AG10803 (cell line): ENCODE measurements at regions not wholly inside any gene's neighbourhood (a gene's known extent, or its start where the extent isn't known, plus 50 kb on each side); places are given as distances from the start of the nearest gene placed in this dataset.

Experiments
- DNase-seq: peaks from one replicate; pipeline ENCODE4 v3.0.0; 2010; ENCODE audit warnings: low read depth
- H3K4me3 ChIP-seq: 2 replicates; pipeline ENCODE4 v1.5.1; 2011; ENCODE audit warnings: mild to moderate bottlenecking, low read length, control low read depth
- CTCF ChIP-seq: conservative IDR thresholded peaks from 2 replicates; pipeline ENCODE4 v1.5.1; 2011; ENCODE audit warnings: mild to moderate bottlenecking, low read length, control low read depth, inconsistent platforms

- H3K4me3 ChIP-seq = no peak overlapping the region
- DNase-seq = no peak
- no peak for TF ChIP-seq CTCF
These were observed 249.3 kb upstream of the SOX14 start for GRCh38 chr3:137514853-137515252.

GRCh38 chr3:137519602-137520001 is 244.5 kb upstream of the SOX14 start:
- no peak for TF ChIP-seq CTCF
- DNase-seq = no peak
- H3K4me3 ChIP-seq = no peak overlapping the region

GRCh38 chr3:137524751-137525150 is 239.4 kb upstream of the SOX14 start:
- no peak for TF ChIP-seq CTCF
- no peak overlapping the region for H3K4me3 ChIP-seq
- no peak for DNase-seq

GRCh38 chr3:137525471-137525870 is 238.6 kb upstream of the SOX14 start:
- no peak overlapping the region for H3K4me3 ChIP-seq
- TF ChIP-seq CTCF = no peak
- no peak for DNase-seq

- no peak for DNase-seq
- TF ChIP-seq CTCF = no peak
- H3K4me3 ChIP-seq = no peak overlapping the region
These were observed 222.1 kb upstream of the SOX14 start for GRCh38 chr3:137542049-137542448.

GRCh38 chr3:137554242-137554641 is 209.9 kb upstream of the SOX14 start:
- TF ChIP-seq CTCF = no peak
- no peak for DNase-seq
- no peak overlapping the region for H3K4me3 ChIP-seq

GRCh38 chr3:137568880-137569279 is 195.2 kb upstream of the SOX14 start:
- no peak for TF ChIP-seq CTCF
- DNase-seq = no peak
- H3K4me3 ChIP-seq = no peak overlapping the region
